ENCODE measurements at regions not wholly inside any gene's neighbourhood (a gene's known extent, or its start where the extent isn't known, plus 50 kb on each side); places are given as distances from the start of the nearest gene placed in this dataset.

GRCh38 chr21:18705971-18706370 is 302.4 kb upstream of the TMPRSS15 start:
- TF ChIP-seq CTCF (conservative IDR thresholded peaks at IDR 0.05 in 1 of 2, IDR thresholded peaks at IDR 0.05 in 1 of 2; ENCODE audit: extremely low read depth in 1 of 2, insufficient read depth in 1 of 2, low read depth in 1 of 2, low read length in 2 of 2) (no peak), EZH2 (IDR thresholded peaks at IDR 0.05; ENCODE audit: borderline replicate concordance, low read length) (no peak)

Measured in mammary epithelial cell (primary cell).